ENCODE measurements at regions not wholly inside any gene's neighbourhood (a gene's known extent, or its start where the extent isn't known, plus 50 kb on each side); places are given as distances from the start of the nearest gene placed in this dataset.

GRCh38 chr20:57004951-57005933 is 261.2 kb downstream of the BMP7 start:
- Histone ChIP-seq H3K9me3 (no peaks in the 10 kb centered on the region), H3K4me1 (no peaks in the 10 kb centered on the region), H3K4me3 (no peak overlapping the region), H3K36me3 (no peaks in the 10 kb centered on the region), H3K27ac (no peak overlapping the region), H3K27me3 (no peaks in the 10 kb centered on the region)
- intact Hi-C loops (cut with DNase I), result no loop called here
- TF ChIP-seq, protein P1, sequence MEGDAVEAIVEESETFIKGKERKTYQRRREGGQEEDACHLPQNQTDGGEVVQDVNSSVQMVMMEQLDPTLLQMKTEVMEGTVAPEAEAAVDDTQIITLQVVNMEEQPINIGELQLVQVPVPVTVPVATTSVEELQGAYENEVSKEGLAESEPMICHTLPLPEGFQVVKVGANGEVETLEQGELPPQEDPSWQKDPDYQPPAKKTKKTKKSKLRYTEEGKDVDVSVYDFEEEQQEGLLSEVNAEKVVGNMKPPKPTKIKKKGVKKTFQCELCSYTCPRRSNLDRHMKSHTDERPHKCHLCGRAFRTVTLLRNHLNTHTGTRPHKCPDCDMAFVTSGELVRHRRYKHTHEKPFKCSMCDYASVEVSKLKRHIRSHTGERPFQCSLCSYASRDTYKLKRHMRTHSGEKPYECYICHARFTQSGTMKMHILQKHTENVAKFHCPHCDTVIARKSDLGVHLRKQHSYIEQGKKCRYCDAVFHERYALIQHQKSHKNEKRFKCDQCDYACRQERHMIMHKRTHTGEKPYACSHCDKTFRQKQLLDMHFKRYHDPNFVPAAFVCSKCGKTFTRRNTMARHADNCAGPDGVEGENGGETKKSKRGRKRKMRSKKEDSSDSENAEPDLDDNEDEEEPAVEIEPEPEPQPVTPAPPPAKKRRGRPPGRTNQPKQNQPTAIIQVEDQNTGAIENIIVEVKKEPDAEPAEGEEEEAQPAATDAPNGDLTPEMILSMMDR (IDR thresholded peaks at IDR 0.05), result no peak
- DNase-seq (ENCODE audit: low spot score in 2 of 2), result no peak

GRCh38 chr20:57006411-57007170 is 259.9 kb downstream of the BMP7 start:
- Histone ChIP-seq H3K4me3 (no peak overlapping the region), H3K4me1 (no peaks in the 10 kb centered on the region), H3K27ac (no peak overlapping the region), H3K27me3 (no peaks in the 10 kb centered on the region), H3K9me3 (no peaks in the 10 kb centered on the region), H3K36me3 (no peaks in the 10 kb centered on the region)
- intact Hi-C loops (cut with DNase I), result no loop called here
- TF ChIP-seq, protein P1 (IDR thresholded peaks at IDR 0.05), result no peak
- no peak for DNase-seq (ENCODE audit: low spot score in 2 of 2)

DNA sequence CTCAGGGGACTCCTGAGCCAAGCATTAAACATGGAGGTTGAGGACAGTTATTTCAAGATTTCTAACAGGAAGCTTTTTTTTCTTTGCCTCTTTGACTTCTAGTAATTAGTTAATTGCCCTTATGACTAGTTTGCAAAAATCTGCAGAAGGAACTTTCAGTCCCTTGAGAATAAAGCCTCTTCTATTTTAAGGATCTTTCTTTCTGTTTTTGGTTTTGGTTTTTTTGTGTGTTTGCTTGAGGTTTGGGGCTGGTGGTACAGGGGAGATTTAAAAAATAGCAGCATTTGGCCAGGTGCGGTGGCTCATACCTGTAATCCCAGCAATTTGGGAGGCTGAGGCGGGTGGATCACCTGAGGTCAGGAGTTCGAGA is 259.3 kb downstream of the BMP7 start:
- no peak for DNase-seq (ENCODE audit: low spot score in 2 of 2)
- intact Hi-C loops (cut with DNase I), result no loop called here
- Histone ChIP-seq H3K9me3 (no peaks in the 10 kb centered on the region), H3K4me1 (no peaks in the 10 kb centered on the region), H3K27me3 (no peaks in the 10 kb centered on the region), H3K4me3 (no peak overlapping the region), H3K36me3 (no peaks in the 10 kb centered on the region), H3K27ac (no peak overlapping the region)
- TF ChIP-seq, protein P1 (IDR thresholded peaks at IDR 0.05), result no peak

GRCh38 chr20:57008217-57008616 is 258.2 kb downstream of the BMP7 start:
- Histone ChIP-seq H3K36me3 (no peaks in the 10 kb centered on the region), H3K4me3 (no peak overlapping the region), H3K4me1 (no peaks in the 10 kb centered on the region), H3K9me3 (no peaks in the 10 kb centered on the region), H3K27me3 (no peaks in the 10 kb centered on the region), H3K27ac (no peak overlapping the region)
- TF ChIP-seq, protein P1 (IDR thresholded peaks at IDR 0.05), result no peak
- no peak for DNase-seq (ENCODE audit: low spot score in 2 of 2)
- intact Hi-C loops (cut with DNase I), result no loop called here

DNA sequence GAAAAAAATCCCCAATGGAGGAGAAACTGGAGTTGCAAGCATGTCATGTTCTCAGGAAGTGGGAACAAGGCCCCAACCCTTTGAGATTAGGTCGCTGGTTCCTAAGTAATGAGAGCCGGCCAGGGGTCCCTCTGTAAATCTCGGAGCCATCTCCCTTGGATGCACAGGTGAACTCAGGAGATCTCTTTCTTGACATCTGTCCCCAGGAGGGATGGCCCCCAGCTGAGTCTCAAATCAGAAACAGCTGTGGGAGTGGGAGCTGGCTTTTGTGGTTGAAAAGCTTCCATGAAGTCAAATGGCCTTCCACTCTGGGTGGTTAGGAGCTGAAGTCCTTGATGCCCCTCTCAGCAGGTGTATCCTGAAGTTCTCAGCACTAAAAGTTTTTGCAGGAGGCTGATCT is 257.1 kb downstream of the BMP7 start:
- no peak for DNase-seq (ENCODE audit: low spot score in 2 of 2)
- no peak overlapping the region for H3K27ac ChIP-seq
- intact Hi-C loops (cut with DNase I), result no loop called here
- no peaks in the 10 kb centered on the region for H3K4me1 ChIP-seq
- H3K36me3 ChIP-seq, result no peaks in the 10 kb centered on the region
- H3K4me3 ChIP-seq, result no peak overlapping the region
- H3K9me3 ChIP-seq, result no peaks in the 10 kb centered on the region
- H3K27me3 ChIP-seq, result no peaks in the 10 kb centered on the region
- TF ChIP-seq, protein P1 (IDR thresholded peaks at IDR 0.05), result no peak

Data from ascending aorta (tissue), 2 donors.